Esophagus squamous epithelium (tissue), 5 donors: ENCODE measurements at regions not wholly inside any gene's neighbourhood (a gene's known extent, or its start where the extent isn't known, plus 50 kb on each side); places are given as distances from the start of the nearest gene placed in this dataset.

Experiments used
- DNase-seq: peaks from one replicate; lab custom pipeline; 2025; lab: John Stamatoyannopoulos, UW
- H3K27ac ChIP-seq, 4 donors: fragments of 200-600 bp; sonication (generic); one replicate each; pipeline ENCODE4 v1.5.1; 2016 to 2019; ENCODE audit warnings: mild to moderate bottlenecking in 1 of 4
- H3K27me3 ChIP-seq, 4 donors: fragments of 200-600 bp; sonication (generic); 1 replicate in 3 of 4; 2 replicates in 1 of 4; pipeline versions ENCODE4 v1.5.1 to v1.6.0; 2017 to 2021; ENCODE audit warnings: antibody characterized with exemption in 1 of 4
- H3K36me3 ChIP-seq, 3 donors: fragments of 200-600 bp; sonication (generic); one replicate each; pipeline ENCODE4 v1.5.1; 2016 to 2019
- H3K4me1 ChIP-seq, 3 donors: fragments of 200-600 bp; sonication (generic); one replicate each; pipeline ENCODE4 v1.5.1; 2017 to 2019
- H3K4me3 ChIP-seq, 4 donors: fragments of 200-600 bp; sonication (generic); 1 replicate in 3 of 4; 2 replicates in 1 of 4; pipeline ENCODE4 v1.5.1; 2016 to 2019; ENCODE audit warnings: mild to moderate bottlenecking in 2 of 4, moderate library complexity in 1 of 4
- H3K9me3 ChIP-seq, 3 donors: fragments of 200-600 bp; sonication (generic); one replicate each; pipeline ENCODE4 v1.5.1; 2016 to 2019
- POLR2A ChIP-seq, 4 donors: fragments of 450-650 bp; IDR thresholded peaks; one replicate each; pipeline ENCODE4 v1.6.1; 2017; ENCODE audit warnings: antibody characterized with exemption in 4 of 4, mild to moderate bottlenecking in 4 of 4, moderate library complexity in 3 of 4
- whole genome bisulfite sequencing, 2 donors: methylation state at CpG; one replicate each; pipeline ENCODE4 v1.1.5; 2018; 5-methylcytosine and 5-hydroxymethylcytosine counted together
- intact Hi-C: fragments of 100-400 bp; cut with DNase I; formaldehyde crosslinking; loops from one replicate; pipeline ENCODE4 v1.15.0; 2022
- TF ChIP-seq, protein P1 (sequence below), 6 experiments: fragments of 450-650 bp in 4 of 6; fragments of 200-600 bp in 2 of 6; sonication (generic) in 2 of 6; IDR thresholded peaks; one replicate each; pipeline ENCODE4 v1.5.1; 2016 to 2019; ENCODE audit warnings: antibody characterized with exemption in 6 of 6, mild to moderate bottlenecking in 4 of 6, moderate library complexity in 4 of 6
- donor health status: DM: yes; HTN: yes; CAD: no.

GRCh38 chr1:195076682-195077081 lies 1531.6 kb downstream of the KCNT2 start:
- Histone ChIP-seq H3K27ac (no peak overlapping the region), H3K27me3 (no peaks in the 10 kb centered on the region), H3K4me3 (no peak overlapping the region), H3K4me1 (no peaks in the 10 kb centered on the region), H3K9me3 (no peaks in the 10 kb centered on the region), H3K36me3 (no peaks in the 10 kb centered on the region)
- intact Hi-C loops: no loop called here
- 57% methylated on average over 1 of the region's 1 CpG for WGBS, 2 donors
- no peak for TF ChIP-seq POLR2A (IDR thresholded peaks at IDR 0.05)
- TF ChIP-seq, protein P1, sequence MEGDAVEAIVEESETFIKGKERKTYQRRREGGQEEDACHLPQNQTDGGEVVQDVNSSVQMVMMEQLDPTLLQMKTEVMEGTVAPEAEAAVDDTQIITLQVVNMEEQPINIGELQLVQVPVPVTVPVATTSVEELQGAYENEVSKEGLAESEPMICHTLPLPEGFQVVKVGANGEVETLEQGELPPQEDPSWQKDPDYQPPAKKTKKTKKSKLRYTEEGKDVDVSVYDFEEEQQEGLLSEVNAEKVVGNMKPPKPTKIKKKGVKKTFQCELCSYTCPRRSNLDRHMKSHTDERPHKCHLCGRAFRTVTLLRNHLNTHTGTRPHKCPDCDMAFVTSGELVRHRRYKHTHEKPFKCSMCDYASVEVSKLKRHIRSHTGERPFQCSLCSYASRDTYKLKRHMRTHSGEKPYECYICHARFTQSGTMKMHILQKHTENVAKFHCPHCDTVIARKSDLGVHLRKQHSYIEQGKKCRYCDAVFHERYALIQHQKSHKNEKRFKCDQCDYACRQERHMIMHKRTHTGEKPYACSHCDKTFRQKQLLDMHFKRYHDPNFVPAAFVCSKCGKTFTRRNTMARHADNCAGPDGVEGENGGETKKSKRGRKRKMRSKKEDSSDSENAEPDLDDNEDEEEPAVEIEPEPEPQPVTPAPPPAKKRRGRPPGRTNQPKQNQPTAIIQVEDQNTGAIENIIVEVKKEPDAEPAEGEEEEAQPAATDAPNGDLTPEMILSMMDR (IDR thresholded peaks at IDR 0.05): no peak
- no peak for DNase-seq

DNA sequence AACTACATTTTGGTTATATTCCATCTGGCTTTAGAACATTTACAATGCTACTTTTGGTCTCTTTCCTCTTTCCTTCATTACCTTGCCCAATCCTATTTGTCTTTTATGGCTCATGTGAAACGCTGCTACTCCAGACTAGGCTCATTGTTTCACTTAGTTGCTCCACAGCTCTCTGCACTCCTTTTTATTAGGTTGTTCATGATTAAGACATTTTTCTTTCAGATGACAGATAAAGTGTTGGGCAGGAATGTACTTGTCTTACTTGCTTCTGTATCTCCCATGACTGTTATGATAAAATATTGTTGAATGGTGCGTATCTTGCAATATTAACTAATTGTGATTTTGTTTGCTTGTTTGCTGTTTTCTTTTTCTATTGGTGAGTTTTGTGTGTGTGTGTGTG lies 1532.3 kb downstream of the KCNT2 start:
- no peak for TF ChIP-seq POLR2A (IDR thresholded peaks at IDR 0.05)
- TF ChIP-seq, protein P1 (IDR thresholded peaks at IDR 0.05): no peak
- 40 to 47% methylated on average over 2 of the region's 2 CpGs for WGBS, 2 donors
- intact Hi-C loops: no loop called here

DNA sequence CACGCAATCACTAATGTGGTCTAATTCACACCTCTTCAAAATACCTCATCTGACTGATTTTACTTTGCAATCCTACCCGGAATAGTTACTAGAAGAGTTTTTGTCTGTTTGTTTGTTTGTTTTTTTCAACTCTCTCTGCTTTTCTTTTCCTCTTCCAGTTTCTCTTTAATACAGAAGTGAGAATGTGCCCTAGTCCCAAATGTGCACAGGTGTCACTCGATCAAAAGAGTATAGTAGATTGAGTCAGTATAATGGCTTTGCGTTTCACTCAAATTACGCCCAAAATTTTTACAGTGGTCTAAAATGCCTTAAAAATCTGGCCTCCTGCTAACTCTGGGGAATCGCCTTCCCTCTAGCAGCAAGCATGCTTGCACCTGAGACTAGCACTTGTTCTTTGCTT lies 1536.8 kb downstream of the KCNT2 start:
- Histone ChIP-seq H3K4me1 (no peaks in the 10 kb centered on the region), H3K4me3 (no peak overlapping the region), H3K9me3 (no peaks in the 10 kb centered on the region), H3K27ac (no peak overlapping the region), H3K36me3 (no peaks in the 10 kb centered on the region), H3K27me3 (no peaks in the 10 kb centered on the region)
- intact Hi-C loops: no loop called here
- 68 to 73% methylated on average over 6 of the region's 6 CpGs for WGBS, 2 donors
- no peak for TF ChIP-seq POLR2A (IDR thresholded peaks at IDR 0.05)
- TF ChIP-seq, protein P1 (IDR thresholded peaks at IDR 0.05): no peak
- DNase-seq: no peak

More for the DNA sequence above, 1532.3 kb downstream of the KCNT2 start:
- H3K27ac ChIP-seq: no peak overlapping the region
- H3K36me3 ChIP-seq: no peaks in the 10 kb centered on the region
- no peaks in the 10 kb centered on the region for H3K27me3 ChIP-seq
- H3K4me1 ChIP-seq: no peaks in the 10 kb centered on the region
- no peak for DNase-seq
- no peaks in the 10 kb centered on the region for H3K9me3 ChIP-seq
- H3K4me3 ChIP-seq: no peak overlapping the region

DNA sequence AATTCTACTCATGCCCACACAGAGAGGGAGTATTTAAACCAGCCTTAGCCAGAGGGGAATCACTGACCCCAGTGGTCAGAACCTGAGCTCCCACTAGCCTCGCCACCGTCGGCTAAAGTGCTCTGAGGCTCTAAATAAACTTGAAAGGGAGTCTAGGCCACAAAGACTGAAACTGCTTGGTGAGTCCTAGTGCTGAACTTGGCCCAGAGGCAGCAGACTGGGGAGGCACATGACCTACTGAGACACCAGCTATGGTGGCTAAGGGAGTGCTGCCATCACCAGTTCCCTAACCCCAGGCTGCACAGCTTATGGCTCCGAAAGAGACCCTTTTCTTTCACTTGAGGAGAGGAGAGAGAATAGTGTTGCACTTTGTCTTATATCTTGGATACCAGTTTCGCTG lies 1542.8 kb downstream of the KCNT2 start:
- TF ChIP-seq POLR2A (IDR thresholded peaks at IDR 0.05): no peak
- TF ChIP-seq, protein P1 (IDR thresholded peaks at IDR 0.05): no peak
- no peaks in the 10 kb centered on the region for H3K4me1 ChIP-seq
- H3K27me3 ChIP-seq: no peaks in the 10 kb centered on the region
- H3K36me3 ChIP-seq: no peaks in the 10 kb centered on the region
- no peak overlapping the region for H3K27ac ChIP-seq
- no peaks in the 10 kb centered on the region for H3K9me3 ChIP-seq
- DNase-seq: no peak
- 72 to 86% methylated on average over 5 of the region's 5 CpGs for WGBS, 2 donors
- intact Hi-C loops: no loop called here
- no peak overlapping the region for H3K4me3 ChIP-seq

- no peak for TF ChIP-seq POLR2A (IDR thresholded peaks at IDR 0.05)
- Histone ChIP-seq H3K9me3 (no peaks in the 10 kb centered on the region), H3K4me1 (no peaks in the 10 kb centered on the region), H3K27ac (no peak overlapping the region), H3K4me3 (no peak overlapping the region), H3K27me3 (no peaks in the 10 kb centered on the region), H3K36me3 (no peaks in the 10 kb centered on the region)
- WGBS, 2 donors: 93 to 96% methylated on average over 1 of the region's 1 CpG
- intact Hi-C loops: no loop called here
- DNase-seq: no peak
Observed at GRCh38 chr1:195064358-195064757, 1543.9 kb downstream of the KCNT2 start.

DNA sequence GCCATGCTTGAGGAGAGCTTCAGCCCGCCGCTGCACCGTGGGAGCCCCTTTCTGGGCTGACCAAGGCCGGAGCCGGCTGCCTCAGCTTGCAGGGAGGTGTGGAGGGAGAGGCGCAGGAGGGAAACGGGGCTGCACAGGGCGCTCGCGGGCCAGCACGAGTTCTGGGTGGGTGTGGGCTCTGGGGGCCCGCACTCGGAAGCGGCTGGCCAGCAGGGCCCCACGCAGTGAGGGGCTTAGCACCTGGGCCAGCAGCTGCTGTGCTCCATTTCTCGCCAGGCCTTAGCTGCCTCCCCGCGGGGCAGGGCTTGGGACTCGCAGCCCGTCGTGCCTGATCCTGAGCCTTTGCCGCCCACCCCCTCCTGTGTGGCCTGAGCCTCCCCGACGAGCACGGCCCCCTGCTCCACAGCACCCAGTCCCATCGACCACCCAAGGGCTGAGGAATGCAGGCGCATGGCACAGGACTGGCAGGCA lies 1554.0 kb downstream of the KCNT2 start:
- Histone ChIP-seq H3K9me3 (no peaks in the 10 kb centered on the region), H3K36me3 (no peaks in the 10 kb centered on the region), H3K27ac (no peak overlapping the region), H3K27me3 (no peaks in the 10 kb centered on the region), H3K4me3 (no peak overlapping the region), H3K4me1 (no peaks in the 10 kb centered on the region)
- 90% methylated on average over 4 of the region's 27 CpGs; no CpG with 5 or more reads in 1 of the 2 donors for WGBS, 2 donors
- DNase-seq: no peak
- TF ChIP-seq, protein P1 (IDR thresholded peaks at IDR 0.05): no peak
- TF ChIP-seq POLR2A (IDR thresholded peaks at IDR 0.05): no peak
- intact Hi-C loops: no loop called here
